Ishikawa (cell line): ENCODE measurements at regions not wholly inside any gene's neighbourhood (a gene's known extent, or its start where the extent isn't known, plus 50 kb on each side); places are given as distances from the start of the nearest gene placed in this dataset.

Experiments
- CEBPB ChIP-seq: IDR thresholded peaks from 2 replicates; pipeline ENCODE4 v1.6.1; 2012
- TAF1 ChIP-seq: IDR thresholded peaks from 2 replicates; pipeline ENCODE4 v1.6.1; 2012; ENCODE audit warnings: low read depth, mild to moderate bottlenecking
- YY1 ChIP-seq: IDR thresholded peaks from 2 replicates; pipeline ENCODE4 v1.6.1; 2012; ENCODE audit warnings: low read depth

DNA sequence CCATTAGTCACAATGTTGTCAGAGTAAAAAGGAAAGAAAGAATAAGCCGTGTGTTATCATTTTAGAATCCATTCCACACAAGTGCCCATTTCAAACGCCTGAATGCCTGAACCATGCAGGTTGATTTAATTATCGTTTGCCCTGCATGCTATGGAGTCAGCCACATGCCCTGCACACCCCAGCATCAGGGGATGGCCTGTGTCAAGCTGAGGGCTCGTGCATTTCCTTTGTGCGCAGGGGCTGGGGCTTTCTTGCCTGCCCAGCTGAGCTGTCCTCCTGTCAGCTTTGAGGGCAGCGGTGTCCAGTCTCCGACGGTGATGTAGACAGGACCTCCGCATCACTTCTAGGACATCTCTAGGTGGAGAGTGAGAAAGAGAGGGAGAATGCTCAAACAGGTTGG, 200.4 kb downstream of the TSN start:
- TF ChIP-seq TAF1, result no peak
- no peak for TF ChIP-seq CEBPB
- TF ChIP-seq YY1, result no peak
